Chondrocyte (in vitro differentiated cells): ENCODE measurements at regions not wholly inside any gene's neighbourhood (a gene's known extent, or its start where the extent isn't known, plus 50 kb on each side); places are given as distances from the start of the nearest gene placed in this dataset.
"Not testable (repeated sequence)": the region's sequence is repeated elsewhere in the genome, so short reads cannot be mapped to it uniquely, and the experiment has no call there.

ENCODE experiments used
- DNase-seq: peaks from one replicate; pipeline ENCODE4 v3.0.0; 2021; ENCODE audit warnings: mixed read lengths, low spot score
- H3K27ac Mint-ChIP-seq: one replicate; pipeline ENCODE4 v1.8.0; 2021; ENCODE audit warnings: mild to moderate bottlenecking, moderate library complexity, mixed read lengths; ENCODE audit not compliant: unreplicated experiment
- H3K27me3 Mint-ChIP-seq: 2 replicates; pipeline ENCODE4 v1.8.0; 2021; ENCODE audit warnings: low read depth, mixed read lengths
- H3K36me3 Mint-ChIP-seq: 2 replicates; pipeline ENCODE4 v1.8.0; 2021; ENCODE audit warnings: low read depth, mixed read lengths
- H3K4me1 Mint-ChIP-seq: 2 replicates; pipeline ENCODE4 v1.8.0; 2021; ENCODE audit warnings: low read depth, mild to moderate bottlenecking, mixed read lengths
- H3K4me3 Mint-ChIP-seq: one replicate; pipeline ENCODE4 v1.8.0; 2021; ENCODE audit warnings: mild to moderate bottlenecking, moderate library complexity, mixed read lengths; ENCODE audit not compliant: unreplicated experiment
- H3K9me3 Mint-ChIP-seq: 2 replicates; pipeline ENCODE4 v1.8.0; 2021; ENCODE audit warnings: low read depth, mixed read lengths
- TF ChIP-seq, protein P1 (sequence below): fragments of 200-600 bp; sonication (generic); IDR thresholded peaks from 2 replicates; pipeline ENCODE4 v1.5.0; 2021; ENCODE audit warnings: antibody characterized with exemption, mild to moderate bottlenecking, moderate library complexity

DNA sequence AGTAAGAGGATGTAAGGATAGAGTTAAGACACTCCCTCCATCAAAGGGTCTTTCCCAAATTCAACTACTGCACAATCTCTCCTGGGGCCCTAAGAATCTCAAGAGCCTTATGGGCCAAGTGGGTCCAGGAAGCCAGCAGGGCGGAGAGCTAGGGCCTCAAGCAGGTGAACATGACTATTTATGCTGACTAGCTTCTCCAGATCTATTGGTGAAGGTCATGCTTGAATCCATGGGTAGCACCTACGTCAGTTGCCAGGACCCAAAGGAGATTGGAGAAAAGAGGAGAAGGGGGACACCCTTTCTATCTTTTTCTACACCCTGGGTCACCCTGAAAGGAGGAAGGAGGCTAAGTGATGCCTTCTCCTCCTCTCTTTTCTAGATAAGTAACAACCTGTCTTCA is 534.2 kb upstream of the MIS18BP1 start:
- DNase-seq = no peak
- peaks cover 51% of the 10 kb centered on the region for H3K9me3 Mint-ChIP-seq
- no peaks in the 10 kb centered on the region for H3K27me3 Mint-ChIP-seq
- H3K4me1 Mint-ChIP-seq = no peaks in the 10 kb centered on the region
- no peak overlapping the region for H3K4me3 Mint-ChIP-seq
- H3K27ac Mint-ChIP-seq = no peak overlapping the region
- TF ChIP-seq, protein P1, sequence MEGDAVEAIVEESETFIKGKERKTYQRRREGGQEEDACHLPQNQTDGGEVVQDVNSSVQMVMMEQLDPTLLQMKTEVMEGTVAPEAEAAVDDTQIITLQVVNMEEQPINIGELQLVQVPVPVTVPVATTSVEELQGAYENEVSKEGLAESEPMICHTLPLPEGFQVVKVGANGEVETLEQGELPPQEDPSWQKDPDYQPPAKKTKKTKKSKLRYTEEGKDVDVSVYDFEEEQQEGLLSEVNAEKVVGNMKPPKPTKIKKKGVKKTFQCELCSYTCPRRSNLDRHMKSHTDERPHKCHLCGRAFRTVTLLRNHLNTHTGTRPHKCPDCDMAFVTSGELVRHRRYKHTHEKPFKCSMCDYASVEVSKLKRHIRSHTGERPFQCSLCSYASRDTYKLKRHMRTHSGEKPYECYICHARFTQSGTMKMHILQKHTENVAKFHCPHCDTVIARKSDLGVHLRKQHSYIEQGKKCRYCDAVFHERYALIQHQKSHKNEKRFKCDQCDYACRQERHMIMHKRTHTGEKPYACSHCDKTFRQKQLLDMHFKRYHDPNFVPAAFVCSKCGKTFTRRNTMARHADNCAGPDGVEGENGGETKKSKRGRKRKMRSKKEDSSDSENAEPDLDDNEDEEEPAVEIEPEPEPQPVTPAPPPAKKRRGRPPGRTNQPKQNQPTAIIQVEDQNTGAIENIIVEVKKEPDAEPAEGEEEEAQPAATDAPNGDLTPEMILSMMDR = no peak
- peaks cover 1% of the 10 kb centered on the region for H3K36me3 Mint-ChIP-seq

DNA sequence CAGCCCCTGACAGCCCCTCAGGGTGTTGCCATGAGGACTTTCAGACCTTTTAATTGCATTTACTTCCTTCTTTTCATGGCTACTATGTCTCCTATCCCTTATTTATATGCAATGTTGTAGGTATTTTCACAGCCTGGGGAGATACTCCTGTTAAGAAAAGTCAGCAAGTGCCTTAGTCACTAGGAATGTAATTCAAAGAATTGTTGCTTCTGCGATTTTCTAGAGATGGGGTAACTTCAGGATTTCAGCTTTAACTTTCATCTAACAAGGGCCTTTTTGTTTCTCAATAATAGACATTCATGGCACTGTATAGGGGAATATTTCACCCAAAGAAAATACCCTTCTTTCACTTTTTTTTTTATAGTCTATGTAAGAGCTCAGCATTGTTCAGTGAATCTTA is 533.3 kb upstream of the MIS18BP1 start:
- Mint-ChIP-seq H3K27ac (no peak overlapping the region), H3K9me3 (peaks cover 55% of the 10 kb centered on the region)

DNA sequence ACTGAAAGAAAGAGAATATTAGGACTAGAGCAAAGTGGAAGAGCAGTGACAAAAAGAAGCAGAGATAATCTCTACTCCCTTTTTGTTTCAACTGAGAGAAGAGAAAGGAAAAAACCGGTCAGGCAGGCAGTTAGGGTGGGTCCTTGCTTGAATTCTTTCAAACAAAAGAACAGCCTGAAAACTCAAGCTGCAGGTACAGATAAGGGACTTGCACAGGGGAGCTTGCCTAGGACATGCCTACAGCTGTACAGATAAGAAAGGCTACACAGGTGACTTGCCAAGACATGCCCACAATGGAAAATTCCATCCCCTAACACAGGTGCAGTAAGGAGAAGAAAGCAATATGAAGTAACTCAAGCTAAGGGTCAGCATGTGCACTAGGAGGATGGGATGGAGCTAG is 532.2 kb upstream of the MIS18BP1 start:
- Mint-ChIP-seq H3K36me3 (peaks cover 1% of the 10 kb centered on the region), H3K9me3 (peaks cover 58% of the 10 kb centered on the region), H3K4me1 (no peaks in the 10 kb centered on the region), H3K27ac (no peak overlapping the region), H3K4me3 (no peak overlapping the region), H3K27me3 (no peaks in the 10 kb centered on the region)
- TF ChIP-seq, protein P1 = no peak
- no peak for DNase-seq

More for the DNA sequence above, 533.3 kb upstream of the MIS18BP1 start:
- TF ChIP-seq, protein P1 = no peak
- peaks cover 1% of the 10 kb centered on the region for H3K36me3 Mint-ChIP-seq
- no peaks in the 10 kb centered on the region for H3K4me1 Mint-ChIP-seq
- no peak for DNase-seq
- no peak overlapping the region for H3K4me3 Mint-ChIP-seq
- H3K27me3 Mint-ChIP-seq = no peaks in the 10 kb centered on the region

DNA sequence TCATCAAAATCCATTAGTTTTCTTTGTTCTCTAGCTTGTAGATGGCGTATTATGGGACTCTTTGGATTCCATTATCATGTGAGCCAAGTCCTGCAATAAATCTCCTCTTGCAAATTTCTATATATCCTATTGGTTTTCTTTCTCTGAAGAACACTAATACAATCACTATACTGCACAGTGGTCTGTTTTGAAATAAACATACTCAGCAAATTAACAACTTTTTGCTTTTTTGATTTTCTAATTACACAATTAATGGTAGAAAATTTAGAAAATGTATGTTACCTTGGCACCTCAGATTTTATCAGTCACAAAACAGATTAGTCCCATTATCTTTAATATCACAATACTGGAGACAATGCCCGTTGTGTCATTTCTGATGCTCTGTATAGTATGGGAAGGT is 513.2 kb upstream of the MIS18BP1 start:
- peaks cover 8% of the 10 kb centered on the region for H3K27me3 Mint-ChIP-seq
- no peaks in the 10 kb centered on the region for H3K4me1 Mint-ChIP-seq
- H3K36me3 Mint-ChIP-seq = no peaks in the 10 kb centered on the region
- TF ChIP-seq, protein P1 = no peak
- no peak for DNase-seq
- peaks cover 2% of the 10 kb centered on the region for H3K9me3 Mint-ChIP-seq
- no peak overlapping the region for H3K4me3 Mint-ChIP-seq
- H3K27ac Mint-ChIP-seq = no peak overlapping the region

DNA sequence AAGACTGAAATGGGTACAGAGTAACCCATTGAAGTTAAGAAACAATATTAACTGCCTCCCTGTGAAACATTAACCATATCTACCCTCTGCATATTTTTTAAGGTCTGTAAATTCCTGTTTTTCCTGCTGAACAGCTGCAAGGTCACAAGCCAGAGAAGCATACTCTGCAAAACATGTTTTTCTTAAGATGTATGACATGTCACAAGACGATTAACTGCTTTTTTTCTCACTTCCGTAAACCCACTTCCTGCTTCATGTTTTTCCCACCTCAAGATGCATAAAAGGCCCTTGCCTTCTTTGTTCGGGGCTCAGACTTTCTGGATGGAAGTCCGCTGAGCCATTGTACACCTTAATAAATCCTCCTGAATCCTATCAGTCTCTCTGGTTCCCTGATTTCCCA is 504.7 kb upstream of the MIS18BP1 start:
- Mint-ChIP-seq H3K4me1 (no peaks in the 10 kb centered on the region), H3K27me3 (peaks cover 5% of the 10 kb centered on the region), H3K27ac (no peak overlapping the region), H3K36me3 (no peaks in the 10 kb centered on the region), H3K9me3 (peaks cover 35% of the 10 kb centered on the region), H3K4me3 (no peak overlapping the region)
- DNase-seq = no peak
- TF ChIP-seq, protein P1 = no peak

DNA sequence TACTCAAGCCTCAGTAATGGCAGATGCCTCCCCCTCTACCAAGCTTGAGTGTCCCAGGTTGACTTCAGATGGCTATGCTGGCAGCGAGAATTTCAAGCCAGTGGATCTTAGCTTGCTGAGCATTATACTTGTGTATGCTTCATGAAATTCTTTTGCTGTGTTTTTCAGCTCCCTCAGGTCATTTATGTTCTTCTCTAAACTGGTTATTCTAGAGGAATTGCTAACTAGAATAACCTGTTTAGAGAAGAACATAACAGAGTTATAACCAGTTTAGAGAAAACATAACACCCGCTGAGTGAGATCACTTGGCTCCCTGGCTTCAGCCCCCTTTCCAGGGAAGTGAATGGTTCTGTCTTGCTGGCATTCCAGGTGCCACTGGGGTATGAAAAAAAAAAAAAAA is 503.4 kb upstream of the MIS18BP1 start:
- peaks cover 33% of the 10 kb centered on the region for H3K9me3 Mint-ChIP-seq
- not testable (repeated sequence) for H3K27me3 Mint-ChIP-seq, H3K4me3 Mint-ChIP-seq, H3K4me1 Mint-ChIP-seq, H3K36me3 Mint-ChIP-seq, H3K27ac Mint-ChIP-seq, DNase-seq
